HL-60 (cell line): ENCODE measurements at regions not wholly inside any gene's neighbourhood (a gene's known extent, or its start where the extent isn't known, plus 50 kb on each side); places are given as distances from the start of the nearest gene placed in this dataset.

Experiments used
- DNase-seq, 2 experiments: peaks; one replicate each; pipeline ENCODE4 v3.0.0-alpha.2; 2010 to 2020; ENCODE audit warnings: low read depth in 1 of 2, low spot score in 1 of 2
- H3K27ac ChIP-seq: fragments of 250-450 bp; sonication (Bioruptor Pico); replicated peaks from 2 replicates; pipeline ENCODE4 v1.5.1; 2020; ENCODE audit warnings: mild to moderate bottlenecking, moderate library complexity
- H3K27me3 ChIP-seq: fragments of 250-450 bp; sonication (Bioruptor Pico); 2 replicates; pipeline ENCODE4 v1.5.1; 2021; ENCODE audit warnings: mild to moderate bottlenecking, moderate library complexity; ENCODE audit not compliant: insufficient read depth, poor library complexity, severe bottlenecking
- H3K4me3 ChIP-seq: replicated peaks from 2 replicates; pipeline ENCODE4 v1.5.1; 2011; ENCODE audit warnings: mild to moderate bottlenecking, control low read depth, low read length; ENCODE audit not compliant: insufficient read depth
- GABPA ChIP-seq: IDR thresholded peaks from 2 replicates; pipeline ENCODE4 v1.6.1; 2012; ENCODE audit warnings: low read depth
- POLR2AphosphoS5 ChIP-seq: IDR thresholded peaks from 2 replicates; pipeline ENCODE4 v1.6.1; 2012; ENCODE audit warnings: low read depth
- SPI1 ChIP-seq: IDR thresholded peaks from 2 replicates; pipeline ENCODE4 v1.6.1; 2012; ENCODE audit warnings: low read depth, mild to moderate bottlenecking, borderline replicate concordance
- TF ChIP-seq, protein P1 (sequence below): IDR thresholded peaks from one replicate; pipeline ENCODE4 v1.5.1; 2011; ENCODE audit warnings: low read length, control low read depth, inconsistent platforms; ENCODE audit not compliant: insufficient read depth
- TF ChIP-seq, protein P2 (sequence below): IDR thresholded peaks from 2 replicates; pipeline ENCODE4 v1.6.1; 2012; ENCODE audit warnings: low read depth; ENCODE audit not compliant: insufficient replicate concordance

DNA sequence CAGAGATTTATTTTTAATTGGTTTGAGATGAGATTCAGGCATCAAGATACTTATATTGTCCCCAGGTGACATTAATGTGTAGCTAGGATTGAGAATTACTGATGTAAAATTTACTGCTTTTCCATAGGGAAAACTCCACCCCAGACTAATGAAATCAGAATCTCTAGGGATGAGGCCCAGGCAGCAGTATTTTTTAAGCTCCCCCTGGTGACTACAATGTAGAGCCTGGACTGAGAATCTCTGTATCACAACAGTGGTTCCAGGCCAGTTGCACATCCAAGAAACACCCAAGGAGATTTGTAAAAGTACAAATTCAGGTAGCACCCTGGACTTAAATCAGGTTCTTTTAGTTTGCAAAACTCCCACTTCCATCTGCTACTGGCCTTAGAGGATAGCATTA, 185.7 kb downstream of the MARCHF11 start:
- Histone ChIP-seq H3K4me3 (no peak overlapping the region), H3K27ac (no peak overlapping the region)
- no peak for DNase-seq

DNA sequence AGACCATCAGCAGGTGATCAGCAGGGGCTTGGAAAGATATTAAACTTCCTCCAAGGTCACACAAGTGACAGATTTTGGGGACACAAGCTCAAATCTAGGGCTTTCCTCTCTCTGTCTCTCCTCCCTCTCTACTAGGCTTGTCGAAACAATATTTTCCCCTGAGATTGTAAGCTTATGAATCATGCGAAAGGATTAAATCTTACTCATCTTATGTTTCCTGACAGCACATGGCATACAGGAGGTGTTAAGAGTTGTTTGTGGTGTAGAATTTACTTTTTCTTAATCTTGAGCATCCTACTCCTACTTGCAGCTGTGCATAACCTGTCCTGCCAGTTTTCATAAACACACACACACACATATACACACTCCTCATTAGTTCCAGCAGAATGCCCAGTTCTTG, 186.3 kb downstream of the MARCHF11 start:
- DNase-seq, result no peak
- H3K27me3 ChIP-seq, result no peaks in the 10 kb centered on the region
- no peak overlapping the region for H3K4me3 ChIP-seq
- H3K27ac ChIP-seq, result no peak overlapping the region
- TF ChIP-seq, protein P1, sequence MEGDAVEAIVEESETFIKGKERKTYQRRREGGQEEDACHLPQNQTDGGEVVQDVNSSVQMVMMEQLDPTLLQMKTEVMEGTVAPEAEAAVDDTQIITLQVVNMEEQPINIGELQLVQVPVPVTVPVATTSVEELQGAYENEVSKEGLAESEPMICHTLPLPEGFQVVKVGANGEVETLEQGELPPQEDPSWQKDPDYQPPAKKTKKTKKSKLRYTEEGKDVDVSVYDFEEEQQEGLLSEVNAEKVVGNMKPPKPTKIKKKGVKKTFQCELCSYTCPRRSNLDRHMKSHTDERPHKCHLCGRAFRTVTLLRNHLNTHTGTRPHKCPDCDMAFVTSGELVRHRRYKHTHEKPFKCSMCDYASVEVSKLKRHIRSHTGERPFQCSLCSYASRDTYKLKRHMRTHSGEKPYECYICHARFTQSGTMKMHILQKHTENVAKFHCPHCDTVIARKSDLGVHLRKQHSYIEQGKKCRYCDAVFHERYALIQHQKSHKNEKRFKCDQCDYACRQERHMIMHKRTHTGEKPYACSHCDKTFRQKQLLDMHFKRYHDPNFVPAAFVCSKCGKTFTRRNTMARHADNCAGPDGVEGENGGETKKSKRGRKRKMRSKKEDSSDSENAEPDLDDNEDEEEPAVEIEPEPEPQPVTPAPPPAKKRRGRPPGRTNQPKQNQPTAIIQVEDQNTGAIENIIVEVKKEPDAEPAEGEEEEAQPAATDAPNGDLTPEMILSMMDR, result no peak
- TF ChIP-seq, protein P2, sequence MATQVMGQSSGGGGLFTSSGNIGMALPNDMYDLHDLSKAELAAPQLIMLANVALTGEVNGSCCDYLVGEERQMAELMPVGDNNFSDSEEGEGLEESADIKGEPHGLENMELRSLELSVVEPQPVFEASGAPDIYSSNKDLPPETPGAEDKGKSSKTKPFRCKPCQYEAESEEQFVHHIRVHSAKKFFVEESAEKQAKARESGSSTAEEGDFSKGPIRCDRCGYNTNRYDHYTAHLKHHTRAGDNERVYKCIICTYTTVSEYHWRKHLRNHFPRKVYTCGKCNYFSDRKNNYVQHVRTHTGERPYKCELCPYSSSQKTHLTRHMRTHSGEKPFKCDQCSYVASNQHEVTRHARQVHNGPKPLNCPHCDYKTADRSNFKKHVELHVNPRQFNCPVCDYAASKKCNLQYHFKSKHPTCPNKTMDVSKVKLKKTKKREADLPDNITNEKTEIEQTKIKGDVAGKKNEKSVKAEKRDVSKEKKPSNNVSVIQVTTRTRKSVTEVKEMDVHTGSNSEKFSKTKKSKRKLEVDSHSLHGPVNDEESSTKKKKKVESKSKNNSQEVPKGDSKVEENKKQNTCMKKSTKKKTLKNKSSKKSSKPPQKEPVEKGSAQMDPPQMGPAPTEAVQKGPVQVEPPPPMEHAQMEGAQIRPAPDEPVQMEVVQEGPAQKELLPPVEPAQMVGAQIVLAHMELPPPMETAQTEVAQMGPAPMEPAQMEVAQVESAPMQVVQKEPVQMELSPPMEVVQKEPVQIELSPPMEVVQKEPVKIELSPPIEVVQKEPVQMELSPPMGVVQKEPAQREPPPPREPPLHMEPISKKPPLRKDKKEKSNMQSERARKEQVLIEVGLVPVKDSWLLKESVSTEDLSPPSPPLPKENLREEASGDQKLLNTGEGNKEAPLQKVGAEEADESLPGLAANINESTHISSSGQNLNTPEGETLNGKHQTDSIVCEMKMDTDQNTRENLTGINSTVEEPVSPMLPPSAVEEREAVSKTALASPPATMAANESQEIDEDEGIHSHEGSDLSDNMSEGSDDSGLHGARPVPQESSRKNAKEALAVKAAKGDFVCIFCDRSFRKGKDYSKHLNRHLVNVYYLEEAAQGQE, result no peak
- TF ChIP-seq GABPA, result no peak
- TF ChIP-seq SPI1, result no peak
- TF ChIP-seq POLR2AphosphoS5, result no peak

More for the DNA sequence above, 185.7 kb downstream of the MARCHF11 start:
- no peaks in the 10 kb centered on the region for H3K27me3 ChIP-seq
- TF ChIP-seq SPI1 (no peak), POLR2AphosphoS5 (no peak), GABPA (no peak)
- TF ChIP-seq, protein P1, result no peak
- TF ChIP-seq, protein P2, result no peak

DNA sequence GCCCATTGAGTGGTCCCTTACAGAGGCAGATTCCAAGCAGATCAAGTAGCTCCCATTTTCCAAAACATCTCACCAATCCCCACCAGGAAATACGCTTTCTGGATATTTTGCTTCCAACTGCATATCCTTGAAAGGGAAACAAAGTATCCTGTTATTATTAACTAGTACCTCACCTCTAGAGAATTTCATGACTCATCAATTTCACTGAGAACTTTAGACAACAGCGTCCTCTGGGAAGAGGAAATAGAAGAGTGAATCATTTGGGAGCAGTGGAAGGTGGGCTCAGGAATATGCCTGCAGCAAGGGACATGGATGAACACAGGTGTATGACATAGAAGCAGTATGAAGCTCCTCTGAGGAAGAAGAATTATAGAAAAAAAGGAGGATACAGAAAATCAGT, 186.7 kb downstream of the MARCHF11 start:
- H3K27ac ChIP-seq, result no peak overlapping the region
- H3K27me3 ChIP-seq, result no peaks in the 10 kb centered on the region
- no peak overlapping the region for H3K4me3 ChIP-seq
- no peak for DNase-seq
- TF ChIP-seq POLR2AphosphoS5 (no peak), SPI1 (no peak), GABPA (no peak)
- TF ChIP-seq, protein P1, result no peak
- TF ChIP-seq, protein P2, result no peak
